Coronary artery (tissue), 2 donors: ENCODE measurements at regions not wholly inside any gene's neighbourhood (a gene's known extent, or its start where the extent isn't known, plus 50 kb on each side); places are given as distances from the start of the nearest gene placed in this dataset.

ENCODE experiments used
- DNase-seq: peaks from one replicate; pipeline ENCODE4 v3.0.0-alpha.2; 2017; ENCODE audit warnings: low spot score
- H3K27ac ChIP-seq, 2 donors: fragments of 200-600 bp; sonication (generic); one replicate each; pipeline ENCODE4 v1.5.1; 2016 to 2019
- H3K4me3 ChIP-seq: fragments of 200-600 bp; sonication (generic); 2 replicates; pipeline ENCODE4 v1.5.1; 2016; ENCODE audit warnings: mild to moderate bottlenecking, moderate library complexity
- TF ChIP-seq, protein P1 (sequence below): fragments of 200-600 bp; sonication (generic); IDR thresholded peaks from one replicate; pipeline ENCODE4 v1.5.1; 2019; ENCODE audit warnings: antibody characterized with exemption

GRCh38 chr5:96516631-96517071, 83.6 kb upstream of the PCSK1 start:
- Histone ChIP-seq H3K27ac (no peak overlapping the region), H3K4me3 (no peak overlapping the region)
- no peak for DNase-seq
- TF ChIP-seq, protein P1, sequence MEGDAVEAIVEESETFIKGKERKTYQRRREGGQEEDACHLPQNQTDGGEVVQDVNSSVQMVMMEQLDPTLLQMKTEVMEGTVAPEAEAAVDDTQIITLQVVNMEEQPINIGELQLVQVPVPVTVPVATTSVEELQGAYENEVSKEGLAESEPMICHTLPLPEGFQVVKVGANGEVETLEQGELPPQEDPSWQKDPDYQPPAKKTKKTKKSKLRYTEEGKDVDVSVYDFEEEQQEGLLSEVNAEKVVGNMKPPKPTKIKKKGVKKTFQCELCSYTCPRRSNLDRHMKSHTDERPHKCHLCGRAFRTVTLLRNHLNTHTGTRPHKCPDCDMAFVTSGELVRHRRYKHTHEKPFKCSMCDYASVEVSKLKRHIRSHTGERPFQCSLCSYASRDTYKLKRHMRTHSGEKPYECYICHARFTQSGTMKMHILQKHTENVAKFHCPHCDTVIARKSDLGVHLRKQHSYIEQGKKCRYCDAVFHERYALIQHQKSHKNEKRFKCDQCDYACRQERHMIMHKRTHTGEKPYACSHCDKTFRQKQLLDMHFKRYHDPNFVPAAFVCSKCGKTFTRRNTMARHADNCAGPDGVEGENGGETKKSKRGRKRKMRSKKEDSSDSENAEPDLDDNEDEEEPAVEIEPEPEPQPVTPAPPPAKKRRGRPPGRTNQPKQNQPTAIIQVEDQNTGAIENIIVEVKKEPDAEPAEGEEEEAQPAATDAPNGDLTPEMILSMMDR: no peak

DNA sequence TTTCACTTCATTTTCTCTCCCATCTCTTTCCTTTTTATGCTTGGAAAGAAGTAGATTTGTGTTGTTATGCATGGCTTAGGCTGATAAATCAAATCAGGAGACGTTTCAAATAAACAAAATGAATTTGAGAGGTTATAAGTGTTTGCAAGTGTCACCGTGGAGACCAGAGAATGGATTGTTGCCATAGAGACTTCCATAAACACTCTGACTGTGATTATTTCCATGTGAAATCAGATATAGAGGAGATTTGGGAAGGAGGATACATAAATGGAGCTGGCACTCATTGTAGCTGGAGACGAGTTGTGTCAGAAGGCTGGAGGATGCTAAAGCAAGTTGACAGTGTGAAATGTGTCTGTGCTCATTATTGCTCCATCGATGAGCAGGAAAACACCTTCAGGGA, 84.2 kb upstream of the PCSK1 start:
- no peak overlapping the region for H3K27ac ChIP-seq
- no peak overlapping the region for H3K4me3 ChIP-seq
- TF ChIP-seq, protein P1: no peak
- no peak for DNase-seq

- TF ChIP-seq, protein P1: no peak
- no peak overlapping the region for H3K27ac ChIP-seq
- H3K4me3 ChIP-seq: no peak overlapping the region
- DNase-seq: no peak
These were observed 87.3 kb upstream of the PCSK1 start for GRCh38 chr5:96520345-96520744.

- Histone ChIP-seq H3K27ac (no peak overlapping the region), H3K4me3 (no peak overlapping the region)
- DNase-seq: no peak
- TF ChIP-seq, protein P1: no peak
These were observed 89.7 kb upstream of the PCSK1 start for GRCh38 chr5:96522635-96523355.

DNA sequence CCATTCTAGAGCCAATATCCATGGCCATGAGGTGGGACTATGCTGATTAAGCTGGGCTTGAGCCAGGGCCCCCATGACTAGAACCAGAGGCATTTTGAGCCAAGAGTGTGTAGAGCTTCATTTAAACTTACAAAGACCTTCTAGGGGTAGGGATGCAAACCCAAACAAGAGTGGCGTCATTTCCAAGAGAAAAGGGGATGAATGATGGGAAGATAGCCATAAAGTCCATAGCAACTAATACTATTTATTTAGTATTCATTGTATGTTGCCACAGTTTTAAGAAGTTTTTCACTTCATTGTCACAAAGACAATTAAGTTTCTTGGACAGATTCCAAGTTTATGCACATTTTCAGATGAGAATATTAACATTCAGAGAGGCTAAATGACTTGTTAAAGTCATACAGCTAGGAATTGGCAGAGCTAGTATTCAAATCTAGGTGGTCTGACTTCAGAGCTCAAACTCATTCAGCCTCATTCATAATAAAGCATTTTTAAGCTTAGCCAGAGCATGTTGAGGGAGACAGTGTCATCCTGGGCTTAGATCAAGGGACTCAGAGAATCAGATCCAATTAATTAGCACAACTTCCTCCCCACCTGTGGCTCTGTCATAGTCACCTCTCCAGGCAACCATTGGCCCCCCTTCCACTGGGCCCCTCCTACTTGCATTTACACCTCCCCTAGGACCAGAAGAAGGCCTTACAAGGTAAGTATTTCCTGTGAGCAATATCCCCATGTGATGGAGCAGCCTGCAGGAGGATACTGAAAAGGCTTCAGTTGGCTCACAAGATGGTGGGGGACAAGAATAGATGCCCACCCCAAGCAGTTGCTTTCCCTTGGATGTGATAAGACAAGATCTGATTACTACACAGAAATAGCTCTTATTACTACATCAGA, 95.0 kb upstream of the PCSK1 start:
- TF ChIP-seq, protein P1: no peak
- H3K27ac ChIP-seq: no peak overlapping the region
- no peak overlapping the region for H3K4me3 ChIP-seq
- no peak for DNase-seq

GRCh38 chr5:96528826-96529474, 95.9 kb upstream of the PCSK1 start:
- no peak overlapping the region for H3K27ac ChIP-seq
- TF ChIP-seq, protein P1: no peak
- no peak overlapping the region for H3K4me3 ChIP-seq
- no peak for DNase-seq
